HUES48 (cell line): ENCODE measurements at regions not wholly inside any gene's neighbourhood (a gene's known extent, or its start where the extent isn't known, plus 50 kb on each side); places are given as distances from the start of the nearest gene placed in this dataset.
A peak's percentile ranks its signal among the peaks of the same experiment; 100 is the strongest.

Experiments
- H3K27ac ChIP-seq: one replicate; pipeline ENCODE4 v1.7.0; 2013; ENCODE audit warnings: low read depth, low read length, inconsistent platforms
- H3K27me3 ChIP-seq: 2 replicates; pipeline ENCODE4 v1.6.1; 2013; ENCODE audit warnings: mild to moderate bottlenecking, low read length; ENCODE audit not compliant: control insufficient read depth, insufficient read depth
- H3K36me3 ChIP-seq: 2 replicates; pipeline ENCODE4 v1.6.1; 2013; ENCODE audit warnings: low read length; ENCODE audit not compliant: control insufficient read depth, insufficient read depth
- H3K4me1 ChIP-seq: 2 replicates; pipeline ENCODE4 v1.6.1; 2013; ENCODE audit warnings: mild to moderate bottlenecking, low read length; ENCODE audit not compliant: control insufficient read depth, insufficient read depth
- H3K4me3 ChIP-seq: 2 replicates; pipeline ENCODE4 v1.5.1; 2013; ENCODE audit warnings: mild to moderate bottlenecking, low read depth, low read length
- H3K9ac ChIP-seq: 2 replicates; pipeline ENCODE4 v1.6.1; 2013; ENCODE audit warnings: mild to moderate bottlenecking, low read depth, low read length, moderate library complexity
- H3K9me3 ChIP-seq: 2 replicates; pipeline ENCODE4 v1.6.1; 2013; ENCODE audit warnings: low read length; ENCODE audit not compliant: control insufficient read depth, insufficient read depth

DNA sequence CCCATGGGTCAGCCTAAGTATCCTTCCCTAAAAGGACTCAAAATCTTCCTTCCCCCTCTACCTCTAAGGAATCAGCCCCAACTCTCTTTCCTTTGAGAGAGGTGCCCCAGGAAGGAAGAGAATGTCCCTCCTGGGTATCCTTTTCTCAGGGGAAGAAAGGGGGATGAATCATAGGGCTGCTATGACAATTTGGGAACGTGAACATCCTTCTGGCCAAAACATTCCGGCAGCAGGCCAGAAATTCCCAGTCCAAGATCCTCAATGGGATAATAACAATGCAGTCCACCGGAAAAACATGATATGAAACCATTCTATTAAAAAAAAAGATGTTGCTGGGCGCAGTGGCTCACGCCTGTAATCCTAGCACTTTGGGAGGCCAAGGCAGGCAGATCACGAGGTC, 50.8 kb upstream of the CACNA2D3 start:
- Histone ChIP-seq H3K9ac (no peak overlapping the region), H3K27me3 (no peaks in the 10 kb centered on the region), H3K4me1 (peaks cover 3% of the 10 kb centered on the region; the same call in 1 of the 2 replicates), H3K27ac (peak overlapping the region; percentile 21), H3K4me3 (no peak overlapping the region), H3K9me3 (peaks cover 16% of the 10 kb centered on the region), H3K36me3 (no peaks in the 10 kb centered on the region)

DNA sequence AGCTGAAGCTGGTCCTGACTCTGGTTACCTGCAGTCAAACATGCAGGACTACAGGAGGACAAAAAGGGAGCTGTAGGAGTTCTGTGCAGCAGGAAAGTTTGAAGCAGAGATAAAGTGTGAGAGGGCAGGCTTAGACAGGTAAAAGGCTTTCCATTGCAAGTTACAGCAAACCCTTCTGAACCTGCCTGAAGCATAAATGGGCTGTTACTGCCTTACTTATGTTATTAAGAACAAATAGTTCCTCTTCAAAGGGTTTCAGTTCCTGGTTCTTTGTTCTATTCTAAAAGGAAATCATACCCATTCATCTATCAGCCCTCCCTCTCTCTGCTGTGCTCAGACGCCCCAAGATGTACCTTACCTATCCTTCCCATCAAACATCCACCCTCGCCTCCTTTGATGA, 52.4 kb upstream of the CACNA2D3 start:
- Histone ChIP-seq H3K4me1 (peaks cover 3% of the 10 kb centered on the region; the same call in 1 of the 2 replicates), H3K9ac (no peak overlapping the region), H3K9me3 (peaks cover 16% of the 10 kb centered on the region), H3K27me3 (no peaks in the 10 kb centered on the region), H3K27ac (no peak overlapping the region), H3K36me3 (no peaks in the 10 kb centered on the region), H3K4me3 (no peak overlapping the region)

DNA sequence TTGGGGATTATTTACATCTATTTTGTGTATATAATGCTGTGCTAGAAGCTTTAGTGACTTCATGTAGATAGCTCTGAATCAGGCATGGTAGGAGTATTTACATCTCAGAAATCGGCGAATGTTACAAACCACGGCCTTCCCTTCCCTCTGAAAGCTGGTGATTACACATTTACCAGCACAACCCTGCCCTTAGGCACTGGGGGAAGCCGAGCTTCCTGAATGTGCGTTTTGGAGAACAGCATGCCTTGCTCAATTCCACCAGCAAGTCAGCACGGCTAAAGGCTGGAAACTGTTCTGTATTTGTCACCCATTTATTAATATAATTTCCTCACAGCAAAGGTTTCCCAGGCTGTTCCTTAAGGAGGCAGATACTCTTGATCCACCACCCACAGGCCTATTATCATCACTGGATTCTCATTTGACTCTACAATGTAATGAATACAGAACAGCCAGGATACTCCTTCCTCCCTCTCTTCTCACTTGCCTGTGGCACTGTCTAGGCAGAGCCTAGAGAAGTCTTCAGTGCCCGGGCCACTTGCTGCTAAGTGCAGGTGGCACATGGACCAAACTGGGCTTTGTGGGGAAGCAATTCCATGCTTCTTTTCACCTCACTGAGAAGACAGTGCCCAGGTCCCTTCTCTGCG, 55.2 kb upstream of the CACNA2D3 start:
- no peak overlapping the region for H3K9ac ChIP-seq

DNA sequence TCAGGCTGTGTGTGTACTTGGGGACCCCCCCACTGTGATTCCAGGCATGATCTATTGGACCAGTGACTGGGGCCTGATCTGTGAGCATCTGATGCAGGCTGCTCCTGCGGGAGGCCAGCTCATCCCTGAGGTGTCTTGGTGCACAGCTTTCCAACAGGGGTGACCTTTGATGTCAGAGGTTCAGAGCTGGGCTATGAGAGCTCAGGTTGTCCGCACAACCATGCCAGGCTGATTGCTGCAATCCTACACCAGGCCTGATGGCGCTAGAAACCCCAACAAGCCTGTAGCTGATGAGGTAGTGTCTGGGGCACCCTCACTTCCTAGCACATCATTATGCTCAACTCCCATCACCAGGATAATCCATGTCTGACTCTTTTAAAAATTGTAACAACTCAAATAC, 56.1 kb upstream of the CACNA2D3 start:
- H3K27me3 ChIP-seq = no peaks in the 10 kb centered on the region
- H3K27ac ChIP-seq = no peak overlapping the region
- H3K9me3 ChIP-seq = peaks cover 16% of the 10 kb centered on the region
- no peaks in the 10 kb centered on the region for H3K4me1 ChIP-seq
- no peaks in the 10 kb centered on the region for H3K36me3 ChIP-seq
- no peak overlapping the region for H3K4me3 ChIP-seq
- H3K9ac ChIP-seq = no peak overlapping the region

More for the DNA sequence above, 55.2 kb upstream of the CACNA2D3 start:
- Histone ChIP-seq H3K4me3 (no peak overlapping the region), H3K9me3 (peaks cover 16% of the 10 kb centered on the region), H3K27me3 (no peaks in the 10 kb centered on the region), H3K27ac (no peak overlapping the region), H3K36me3 (no peaks in the 10 kb centered on the region), H3K4me1 (0 out of 2 replicates have a peak, but pooled peaks cover under 1% of the 10 kb centered on the region)

DNA sequence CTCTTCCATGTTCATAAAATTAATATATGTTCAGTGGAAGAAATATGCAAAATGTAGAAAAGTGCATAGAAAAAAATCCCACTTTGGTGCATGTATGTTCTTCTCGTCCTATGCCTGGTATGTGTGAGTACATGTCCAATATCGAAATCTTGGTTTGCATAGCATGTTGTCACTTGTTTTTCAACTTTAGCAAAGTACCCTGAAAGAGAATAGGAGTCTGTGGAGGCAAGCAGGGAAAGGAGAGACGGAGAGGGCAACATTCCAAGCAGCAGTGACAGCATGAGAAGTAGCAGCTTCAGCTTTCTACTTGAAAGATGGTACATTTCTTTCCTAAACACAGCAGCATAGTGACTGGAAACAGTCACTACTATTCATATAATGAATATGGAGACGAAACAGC, 56.8 kb upstream of the CACNA2D3 start:
- no peak overlapping the region for H3K9ac ChIP-seq
- H3K9me3 ChIP-seq = peaks cover 13% of the 10 kb centered on the region
- no peaks in the 10 kb centered on the region for H3K4me1 ChIP-seq
- no peaks in the 10 kb centered on the region for H3K36me3 ChIP-seq
- no peak overlapping the region for H3K4me3 ChIP-seq
- H3K27ac ChIP-seq = no peak overlapping the region
- H3K27me3 ChIP-seq = no peaks in the 10 kb centered on the region

DNA sequence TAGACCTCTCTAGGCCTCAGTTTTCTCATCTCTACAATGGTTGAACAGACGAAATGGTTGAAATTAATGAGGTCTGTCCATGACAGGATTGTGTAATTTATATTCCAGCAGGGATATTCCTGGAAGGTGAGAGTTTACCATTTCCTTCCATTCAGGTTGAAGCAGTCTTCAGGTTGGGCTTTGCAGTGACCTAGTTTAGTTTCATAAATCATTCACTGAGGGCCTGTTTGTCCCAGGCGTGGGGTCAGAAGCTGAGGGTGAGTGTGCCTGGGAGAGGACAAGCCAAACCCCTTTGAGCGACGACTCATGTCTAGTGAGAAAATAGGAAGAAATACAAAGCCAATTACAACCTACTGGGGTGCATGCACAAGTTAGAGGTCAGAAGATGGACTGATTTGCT, 57.2 kb upstream of the CACNA2D3 start:
- H3K36me3 ChIP-seq = no peaks in the 10 kb centered on the region
- no peaks in the 10 kb centered on the region for H3K27me3 ChIP-seq
- H3K9me3 ChIP-seq = peaks cover 9% of the 10 kb centered on the region
- H3K4me1 ChIP-seq = no peaks in the 10 kb centered on the region
- no peak overlapping the region for H3K4me3 ChIP-seq
- H3K9ac ChIP-seq = no peak overlapping the region
- no peak overlapping the region for H3K27ac ChIP-seq

DNA sequence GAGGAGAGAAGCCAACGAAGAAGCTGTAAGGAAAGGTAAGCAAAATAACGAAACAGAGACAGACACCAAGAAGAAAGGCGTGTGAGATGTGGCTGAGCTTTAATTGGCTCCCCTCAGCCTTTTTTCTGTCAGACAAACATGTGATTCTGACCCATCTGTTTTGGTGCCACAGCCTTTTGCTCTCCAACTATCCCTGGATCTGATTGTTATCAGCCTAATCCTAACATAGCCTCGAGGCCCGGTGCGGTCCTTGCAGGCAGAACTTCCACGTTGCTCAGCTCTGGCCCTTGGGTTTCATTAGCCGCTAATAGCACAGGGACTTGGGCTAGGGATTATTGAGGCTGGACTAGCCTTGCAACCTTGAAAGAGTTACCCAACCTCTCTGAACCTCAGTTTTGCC, 57.9 kb upstream of the CACNA2D3 start:
- Histone ChIP-seq H3K9ac (no peak overlapping the region), H3K27me3 (no peaks in the 10 kb centered on the region), H3K9me3 (peaks cover 2% of the 10 kb centered on the region; the same call in 1 of the 2 replicates), H3K27ac (no peak overlapping the region), H3K36me3 (no peaks in the 10 kb centered on the region), H3K4me3 (no peak overlapping the region), H3K4me1 (no peaks in the 10 kb centered on the region)

DNA sequence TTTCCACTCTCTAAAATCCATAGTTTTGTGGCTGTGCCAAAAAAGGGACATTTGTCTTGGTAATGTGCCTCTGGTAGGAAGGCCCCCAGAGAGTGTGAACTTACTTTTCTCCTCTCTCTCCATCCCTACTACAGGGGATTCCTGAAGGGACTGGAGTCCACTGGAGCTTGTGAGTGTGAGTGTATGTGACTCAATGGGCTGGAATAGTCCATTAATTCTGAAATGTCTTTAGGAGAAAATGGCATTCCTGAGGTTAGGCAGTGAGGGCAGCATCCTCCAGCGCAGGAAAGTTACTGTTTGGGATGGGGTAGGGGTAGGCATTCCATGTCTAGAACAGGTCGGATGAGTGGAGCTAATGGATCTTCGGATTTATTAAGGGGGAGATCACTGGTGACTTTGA, 59.8 kb upstream of the CACNA2D3 start:
- Histone ChIP-seq H3K27ac (no peak overlapping the region), H3K27me3 (no peaks in the 10 kb centered on the region), H3K4me1 (no peaks in the 10 kb centered on the region), H3K36me3 (no peaks in the 10 kb centered on the region), H3K4me3 (no peak overlapping the region), H3K9me3 (no peaks in the 10 kb centered on the region), H3K9ac (no peak overlapping the region)

DNA sequence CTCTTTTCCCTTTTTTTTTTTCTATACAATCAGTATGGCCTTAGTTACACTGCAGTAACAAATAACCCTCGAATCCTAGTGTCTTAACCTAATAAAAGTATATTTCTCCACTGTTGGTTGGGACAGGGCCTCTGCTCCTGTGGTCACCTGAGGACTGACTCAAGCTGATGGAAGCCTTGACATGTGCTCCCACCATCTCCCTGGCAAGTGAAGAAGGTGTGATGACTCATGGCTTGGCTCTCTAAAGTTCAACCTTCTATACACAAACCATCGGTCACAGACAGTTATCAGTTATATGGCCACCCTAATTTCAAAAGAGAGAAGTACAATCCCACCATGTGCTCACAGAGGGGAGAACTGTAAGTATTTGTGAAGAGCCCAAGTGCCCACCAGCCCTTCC, 65.8 kb upstream of the CACNA2D3 start:
- Histone ChIP-seq H3K9ac (no peak overlapping the region), H3K27me3 (no peaks in the 10 kb centered on the region), H3K4me1 (no peaks in the 10 kb centered on the region; the same call in 1 of the 2 replicates), H3K27ac (no peak overlapping the region), H3K4me3 (no peak overlapping the region), H3K36me3 (no peaks in the 10 kb centered on the region), H3K9me3 (no peaks in the 10 kb centered on the region)

DNA sequence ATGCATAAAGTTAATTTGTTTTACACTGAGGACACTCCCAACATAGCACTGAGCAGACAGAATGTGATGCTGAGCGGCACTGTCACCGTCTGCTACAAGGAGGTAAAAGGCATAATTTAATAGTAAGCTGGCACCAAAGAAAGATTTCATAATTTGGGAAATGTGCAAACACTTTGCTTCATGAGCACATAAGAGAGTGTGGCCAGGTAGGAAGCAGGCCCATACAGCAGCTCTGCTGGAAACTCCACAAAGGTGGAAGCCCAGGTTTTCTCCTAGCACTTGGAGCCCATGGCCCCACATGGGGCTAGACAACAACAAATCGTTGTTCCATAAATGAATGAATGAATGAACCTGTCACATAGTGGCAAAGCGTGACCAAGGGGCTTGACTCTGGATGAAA, 68.5 kb upstream of the CACNA2D3 start:
- Histone ChIP-seq H3K36me3 (no peaks in the 10 kb centered on the region), H3K27ac (no peak overlapping the region), H3K27me3 (no peaks in the 10 kb centered on the region), H3K9ac (no peak overlapping the region), H3K4me3 (no peak overlapping the region), H3K9me3 (no peaks in the 10 kb centered on the region), H3K4me1 (no peaks in the 10 kb centered on the region; the same call in 1 of the 2 replicates)

DNA sequence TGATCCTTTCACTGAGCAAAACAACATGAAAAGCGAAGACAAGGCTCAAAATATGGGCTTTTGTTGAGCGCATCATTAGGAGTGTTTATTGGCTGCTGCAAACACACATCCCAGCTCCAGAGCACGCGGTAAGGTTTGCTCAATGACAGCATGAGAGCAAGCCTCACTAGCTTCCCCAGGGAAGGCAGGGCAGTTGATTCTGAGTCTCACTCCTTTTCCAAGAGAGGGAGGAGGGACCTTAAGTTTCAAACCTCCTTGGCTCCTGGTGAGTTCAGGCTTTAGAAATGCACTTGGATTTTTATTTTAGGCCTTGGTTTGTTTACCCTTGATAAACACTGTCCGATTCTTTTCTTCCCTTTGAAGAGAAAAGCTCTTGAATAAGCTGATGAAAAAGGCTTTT, 69.1 kb upstream of the CACNA2D3 start:
- Histone ChIP-seq H3K9ac (no peak overlapping the region), H3K36me3 (no peaks in the 10 kb centered on the region), H3K27ac (no peak overlapping the region), H3K27me3 (no peaks in the 10 kb centered on the region), H3K4me3 (no peak overlapping the region), H3K4me1 (no peaks in the 10 kb centered on the region; the same call in 1 of the 2 replicates), H3K9me3 (no peaks in the 10 kb centered on the region)
